Panc1 (cell line): ENCODE measurements at regions not wholly inside any gene's neighbourhood (a gene's known extent, or its start where the extent isn't known, plus 50 kb on each side); places are given as distances from the start of the nearest gene placed in this dataset.
"Not testable (repeated sequence)": the region's sequence is repeated elsewhere in the genome, so short reads cannot be mapped to it uniquely, and the experiment has no call there.

Experiments
- POLR2AphosphoS5 ChIP-seq: IDR thresholded peaks from 2 replicates; pipeline ENCODE4 v1.6.1; 2012; ENCODE audit warnings: mild to moderate bottlenecking, low read depth, low read length, moderate library complexity
- TCF7L2 ChIP-seq: IDR thresholded peaks from 2 replicates; pipeline ENCODE4 v1.6.1; 2011; ENCODE audit warnings: mild to moderate bottlenecking, low read depth, low read length, inconsistent platforms
- TF ChIP-seq, protein P1 (sequence below): fragments of 450-650 bp; IDR thresholded peaks from 2 replicates; pipeline ENCODE4 v1.5.1; 2017; ENCODE audit warnings: mild to moderate bottlenecking

- TF ChIP-seq, protein P1, sequence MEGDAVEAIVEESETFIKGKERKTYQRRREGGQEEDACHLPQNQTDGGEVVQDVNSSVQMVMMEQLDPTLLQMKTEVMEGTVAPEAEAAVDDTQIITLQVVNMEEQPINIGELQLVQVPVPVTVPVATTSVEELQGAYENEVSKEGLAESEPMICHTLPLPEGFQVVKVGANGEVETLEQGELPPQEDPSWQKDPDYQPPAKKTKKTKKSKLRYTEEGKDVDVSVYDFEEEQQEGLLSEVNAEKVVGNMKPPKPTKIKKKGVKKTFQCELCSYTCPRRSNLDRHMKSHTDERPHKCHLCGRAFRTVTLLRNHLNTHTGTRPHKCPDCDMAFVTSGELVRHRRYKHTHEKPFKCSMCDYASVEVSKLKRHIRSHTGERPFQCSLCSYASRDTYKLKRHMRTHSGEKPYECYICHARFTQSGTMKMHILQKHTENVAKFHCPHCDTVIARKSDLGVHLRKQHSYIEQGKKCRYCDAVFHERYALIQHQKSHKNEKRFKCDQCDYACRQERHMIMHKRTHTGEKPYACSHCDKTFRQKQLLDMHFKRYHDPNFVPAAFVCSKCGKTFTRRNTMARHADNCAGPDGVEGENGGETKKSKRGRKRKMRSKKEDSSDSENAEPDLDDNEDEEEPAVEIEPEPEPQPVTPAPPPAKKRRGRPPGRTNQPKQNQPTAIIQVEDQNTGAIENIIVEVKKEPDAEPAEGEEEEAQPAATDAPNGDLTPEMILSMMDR: not testable (repeated sequence)
- TF ChIP-seq TCF7L2, POLR2AphosphoS5: not testable (repeated sequence)
Observed at GRCh38 chr10:20555990-20556389, 341.1 kb downstream of the NEBL start.
